ENCODE measurements at regions not wholly inside any gene's neighbourhood (a gene's known extent, or its start where the extent isn't known, plus 50 kb on each side); places are given as distances from the start of the nearest gene placed in this dataset.

GRCh38 chr4:23986270-23986669 lies 96.4 kb upstream of the PPARGC1A start (continued):
- TF ChIP-seq, protein P1, sequence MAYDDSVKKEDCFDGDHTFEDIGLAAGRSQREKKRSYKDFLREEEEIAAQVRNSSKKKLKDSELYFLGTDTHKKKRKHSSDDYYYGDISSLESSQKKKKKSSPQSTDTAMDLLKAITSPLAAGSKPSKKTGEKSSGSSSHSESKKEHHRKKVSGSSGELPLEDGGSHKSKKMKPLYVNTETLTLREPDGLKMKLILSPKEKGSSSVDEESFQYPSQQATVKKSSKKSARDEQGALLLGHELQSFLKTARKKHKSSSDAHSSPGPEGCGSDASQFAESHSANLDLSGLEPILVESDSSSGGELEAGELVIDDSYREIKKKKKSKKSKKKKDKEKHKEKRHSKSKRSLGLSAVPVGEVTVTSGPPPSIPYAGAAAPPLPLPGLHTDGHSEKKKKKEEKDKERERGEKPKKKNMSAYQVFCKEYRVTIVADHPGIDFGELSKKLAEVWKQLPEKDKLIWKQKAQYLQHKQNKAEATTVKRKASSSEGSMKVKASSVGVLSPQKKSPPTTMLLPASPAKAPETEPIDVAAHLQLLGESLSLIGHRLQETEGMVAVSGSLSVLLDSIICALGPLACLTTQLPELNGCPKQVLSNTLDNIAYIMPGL (CRISPR knock-in tag; IDR thresholded peaks at IDR 0.05): no peak
- no peak for TF ChIP-seq SP1 (CRISPR knock-in tag; conservative IDR thresholded peaks at IDR 0.05)
- no peak for TF ChIP-seq RELA (CRISPR knock-in tag; IDR thresholded peaks at IDR 0.05; ENCODE audit: borderline replicate concordance)
- TF ChIP-seq, protein P2, sequence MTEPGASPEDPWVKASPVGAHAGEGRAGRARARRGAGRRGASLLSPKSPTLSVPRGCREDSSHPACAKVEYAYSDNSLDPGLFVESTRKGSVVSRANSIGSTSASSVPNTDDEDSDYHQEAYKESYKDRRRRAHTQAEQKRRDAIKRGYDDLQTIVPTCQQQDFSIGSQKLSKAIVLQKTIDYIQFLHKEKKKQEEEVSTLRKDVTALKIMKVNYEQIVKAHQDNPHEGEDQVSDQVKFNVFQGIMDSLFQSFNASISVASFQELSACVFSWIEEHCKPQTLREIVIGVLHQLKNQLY (CRISPR knock-in tag; IDR thresholded peaks at IDR 0.05): no peak
- no peak for TF ChIP-seq ZNF671 (CRISPR knock-in tag; IDR thresholded peaks at IDR 0.05)
- no peak for TF ChIP-seq OVOL2 (CRISPR knock-in tag; IDR thresholded peaks at IDR 0.05; ENCODE audit: borderline replicate concordance)
- no peak for TF ChIP-seq ATF1 (CRISPR knock-in tag; IDR thresholded peaks at IDR 0.05)
- TF ChIP-seq ZNF219 (CRISPR knock-in tag; IDR thresholded peaks at IDR 0.05; ENCODE audit: borderline replicate concordance): no peak
- TF ChIP-seq, protein P3, sequence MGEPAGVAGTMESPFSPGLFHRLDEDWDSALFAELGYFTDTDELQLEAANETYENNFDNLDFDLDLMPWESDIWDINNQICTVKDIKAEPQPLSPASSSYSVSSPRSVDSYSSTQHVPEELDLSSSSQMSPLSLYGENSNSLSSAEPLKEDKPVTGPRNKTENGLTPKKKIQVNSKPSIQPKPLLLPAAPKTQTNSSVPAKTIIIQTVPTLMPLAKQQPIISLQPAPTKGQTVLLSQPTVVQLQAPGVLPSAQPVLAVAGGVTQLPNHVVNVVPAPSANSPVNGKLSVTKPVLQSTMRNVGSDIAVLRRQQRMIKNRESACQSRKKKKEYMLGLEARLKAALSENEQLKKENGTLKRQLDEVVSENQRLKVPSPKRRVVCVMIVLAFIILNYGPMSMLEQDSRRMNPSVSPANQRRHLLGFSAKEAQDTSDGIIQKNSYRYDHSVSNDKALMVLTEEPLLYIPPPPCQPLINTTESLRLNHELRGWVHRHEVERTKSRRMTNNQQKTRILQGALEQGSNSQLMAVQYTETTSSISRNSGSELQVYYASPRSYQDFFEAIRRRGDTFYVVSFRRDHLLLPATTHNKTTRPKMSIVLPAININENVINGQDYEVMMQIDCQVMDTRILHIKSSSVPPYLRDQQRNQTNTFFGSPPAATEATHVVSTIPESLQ (CRISPR knock-in tag; IDR thresholded peaks at IDR 0.05): no peak

- DNase-seq (ENCODE audit: low spot score): no peak
- Mint-ChIP-seq H3K27me3 (ENCODE audit: low read depth) (peaks cover 65% of the 10 kb centered on the region), H3K9me3 (no peaks in the 10 kb centered on the region), H3K4me3 (no peak overlapping the region), H3K27ac (no peak overlapping the region), H3K4me1 (peaks cover 27% of the 10 kb centered on the region), H3K36me3 (no peaks in the 10 kb centered on the region)
- ChIA-PET POLR2A (no interaction called here), CTCF (no interaction called here)
- no peak for TF ChIP-seq KAT7 (CRISPR knock-in tag; IDR thresholded peaks at IDR 0.05; ENCODE audit: borderline replicate concordance)
- TF ChIP-seq MYBL2 (CRISPR knock-in tag; IDR thresholded peaks at IDR 0.05): no peak
- TF ChIP-seq TEAD4 (CRISPR knock-in tag; IDR thresholded peaks at IDR 0.05): no peak
- no peak for TF ChIP-seq HMGA2 (CRISPR knock-in tag; IDR thresholded peaks at IDR 0.05)
- TF ChIP-seq SMAD3 (CRISPR knock-in tag; IDR thresholded peaks at IDR 0.05; ENCODE audit: borderline replicate concordance): no peak
- TF ChIP-seq GRHL2 (CRISPR knock-in tag; IDR thresholded peaks at IDR 0.05; ENCODE audit: insufficient replicate concordance, severe bottlenecking): no peak
- no peak for TF ChIP-seq ZNF416 (CRISPR knock-in tag; IDR thresholded peaks at IDR 0.05)
- no peak for TF ChIP-seq SOX15 (CRISPR knock-in tag; IDR thresholded peaks at IDR 0.05)
- TF ChIP-seq ESRRA (CRISPR knock-in tag; IDR thresholded peaks at IDR 0.05; ENCODE audit: borderline replicate concordance): no peak
- TF ChIP-seq NFYB (CRISPR knock-in tag; conservative IDR thresholded peaks at IDR 0.05; ENCODE audit: low read depth): no peak
- no peak for TF ChIP-seq GABPB1 (CRISPR knock-in tag; IDR thresholded peaks at IDR 0.05)
- no peak for TF ChIP-seq OVOL2 (CRISPR knock-in tag; IDR thresholded peaks at IDR 0.05; ENCODE audit: borderline replicate concordance)
- TF ChIP-seq ETV6 (CRISPR knock-in tag; IDR thresholded peaks at IDR 0.05): no peak
- no peak for TF ChIP-seq EMX1 (CRISPR knock-in tag; IDR thresholded peaks at IDR 0.05)
- no peak for TF ChIP-seq ZNF121 (CRISPR knock-in tag; IDR thresholded peaks at IDR 0.05)
- no peak for TF ChIP-seq RELA (CRISPR knock-in tag; IDR thresholded peaks at IDR 0.05; ENCODE audit: borderline replicate concordance)
- TF ChIP-seq, protein P1 (CRISPR knock-in tag; IDR thresholded peaks at IDR 0.05): no peak
- TF ChIP-seq ELF4 (CRISPR knock-in tag; IDR thresholded peaks at IDR 0.05; ENCODE audit: low read depth): no peak
- TF ChIP-seq, protein P4, sequence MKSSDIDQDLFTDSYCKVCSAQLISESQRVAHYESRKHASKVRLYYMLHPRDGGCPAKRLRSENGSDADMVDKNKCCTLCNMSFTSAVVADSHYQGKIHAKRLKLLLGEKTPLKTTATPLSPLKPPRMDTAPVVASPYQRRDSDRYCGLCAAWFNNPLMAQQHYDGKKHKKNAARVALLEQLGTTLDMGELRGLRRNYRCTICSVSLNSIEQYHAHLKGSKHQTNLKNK (CRISPR knock-in tag; IDR thresholded peaks at IDR 0.05): no peak
- TF ChIP-seq AFF4 (CRISPR knock-in tag; IDR thresholded peaks at IDR 0.05; ENCODE audit: borderline replicate concordance): no peak
- ATAC-seq: no peak
These were observed 91.5 kb upstream of the PPARGC1A start for GRCh38 chr4:23981328-23981727.
